ENCODE measurements at regions not wholly inside any gene's neighbourhood (a gene's known extent, or its start where the extent isn't known, plus 50 kb on each side); places are given as distances from the start of the nearest gene placed in this dataset.

GRCh38 chr9:91094324-91095088 is 267.2 kb downstream of the AUH start (continued):
- TF ChIP-seq MXI1 (IDR thresholded peaks at IDR 0.05; ENCODE audit: low read depth, low read length) (no peak), EP300 (IDR thresholded peaks at IDR 0.05; ENCODE audit: borderline replicate concordance in 1 of 2, low read depth in 1 of 2, low read length in 1 of 2) (no peak), FOSL2 (IDR thresholded peaks at IDR 0.05; ENCODE audit: borderline replicate concordance, low read depth) (no peak), SIN3A (IDR thresholded peaks at IDR 0.05; ENCODE audit: borderline replicate concordance, low read depth, low read length) (no peak), REST (IDR thresholded peaks at IDR 0.05; ENCODE audit: low read depth, low read length) (no peak), TEAD4 (IDR thresholded peaks at IDR 0.05; ENCODE audit: borderline replicate concordance, insufficient read depth) (no peak)

- Histone ChIP-seq H2AFZ (ENCODE audit: low read depth) (no peak overlapping the region), H4K20me1 (ENCODE audit: insufficient read depth) (no peaks in the 10 kb centered on the region), H3K27ac (ENCODE audit: low read depth in 2 of 2, low read length in 1 of 2) (no peak overlapping the region), H3K9me2 (no peaks in the 10 kb centered on the region), H3K9ac (no peak overlapping the region), H3K36me3 (replicated peaks in 1 of 2; ENCODE audit: control insufficient read depth in 1 of 2, insufficient read depth in 2 of 2, low read length in 1 of 2) (no peaks in the 10 kb centered on the region), H3K9me3 (no peaks in the 10 kb centered on the region), H3K79me2 (ENCODE audit: insufficient read depth) (no peaks in the 10 kb centered on the region), H3K27me3 (ENCODE audit: insufficient read depth) (no peaks in the 10 kb centered on the region), H3K4me3 (ENCODE audit: low read depth in 2 of 2, low read length in 1 of 2) (no peak overlapping the region), H3K4me2 (no peak overlapping the region), H3K4me1 (ENCODE audit: control insufficient read depth in 1 of 2, insufficient read depth in 2 of 2, low read depth in 1 of 2, low read length in 1 of 2) (peaks cover 3 to 8% of the 10 kb centered on the region in 2 experiments; a peak in 3 of 4 replicates), H3F3A (replicated peaks; ENCODE audit: insufficient read depth) (no peaks in the 10 kb centered on the region)
- POLR2A ChIA-PET: no interaction called here
- CTCF ChIA-PET: no interaction called here
- WGBS (ENCODE audit: low lambda C conversion rate): 88% methylated on average over 10 of the region's 10 CpGs
- no peak for DNase-seq
- TF ChIP-seq CHD2 (IDR thresholded peaks at IDR 0.05; ENCODE audit: low read length, partially characterized antibody) (no peak), FOXM1 (IDR thresholded peaks at IDR 0.05; ENCODE audit: low read depth) (no peak), USF2 (IDR thresholded peaks at IDR 0.05; ENCODE audit: borderline replicate concordance, low read depth, low read length) (no peak), TAF1 (IDR thresholded peaks at IDR 0.05; ENCODE audit: borderline replicate concordance, low read depth, low read length) (no peak), RAD21 (IDR thresholded peaks at IDR 0.05; ENCODE audit: low read length) (no peak), ZBTB33 (IDR thresholded peaks at IDR 0.05; ENCODE audit: borderline replicate concordance, low read depth) (no peak), MEF2A (IDR thresholded peaks at IDR 0.05; ENCODE audit: borderline replicate concordance, low read depth) (no peak), GATA2 (CRISPR knock-in tag; IDR thresholded peaks at IDR 0.05) (no peak), MXI1 (IDR thresholded peaks at IDR 0.05; ENCODE audit: low read depth, low read length) (no peak), RXRA (IDR thresholded peaks at IDR 0.05; ENCODE audit: borderline replicate concordance, low read depth) (no peak), POLR2AphosphoS5 (IDR thresholded peaks at IDR 0.05; ENCODE audit: low read depth, low read length) (no peak), REST (IDR thresholded peaks at IDR 0.05; ENCODE audit: low read depth, low read length) (no peak), TEAD4 (IDR thresholded peaks at IDR 0.05; ENCODE audit: borderline replicate concordance, insufficient read depth) (no peak), EZH2phosphoT487 (IDR thresholded peaks at IDR 0.05; ENCODE audit: borderline replicate concordance, low read depth) (no peak)
Measured at GRCh38 chr9:91098203-91098850, 263.4 kb downstream of the AUH start.
